Esophagus squamous epithelium (tissue), 4 donors: ENCODE measurements at regions not wholly inside any gene's neighbourhood (a gene's known extent, or its start where the extent isn't known, plus 50 kb on each side); places are given as distances from the start of the nearest gene placed in this dataset.

ENCODE experiments used
- POLR2A ChIP-seq, 4 donors: fragments of 450-650 bp; IDR thresholded peaks; one replicate each; pipeline ENCODE4 v1.6.1; 2017; ENCODE audit warnings: antibody characterized with exemption in 4 of 4, mild to moderate bottlenecking in 4 of 4, moderate library complexity in 3 of 4
- TF ChIP-seq, protein P1 (sequence below), 6 experiments: fragments of 450-650 bp in 4 of 6; fragments of 200-600 bp in 2 of 6; sonication (generic) in 2 of 6; IDR thresholded peaks; one replicate each; pipeline ENCODE4 v1.5.1; 2016 to 2019; ENCODE audit warnings: antibody characterized with exemption in 6 of 6, mild to moderate bottlenecking in 4 of 6, moderate library complexity in 4 of 6

DNA sequence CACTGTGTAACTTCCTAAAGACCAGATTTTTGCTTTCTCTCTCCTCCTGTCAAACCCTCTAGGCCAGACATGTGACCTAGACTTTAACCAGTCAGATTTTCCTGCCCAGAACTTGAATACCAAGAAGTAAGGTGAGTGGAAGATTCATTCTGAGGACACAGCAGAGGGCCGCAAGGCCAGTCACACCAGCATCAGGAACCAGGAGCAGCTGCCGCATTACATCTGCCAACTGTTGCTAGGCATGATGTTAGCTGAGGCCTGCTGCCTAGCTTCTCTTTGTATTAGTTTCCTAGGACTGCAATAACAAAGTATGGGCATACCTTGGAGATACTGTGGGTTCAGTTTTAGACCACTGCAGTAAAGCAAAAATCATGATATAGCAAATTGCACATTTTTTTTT lies 101.9 kb upstream of the BMP4 start:
- TF ChIP-seq POLR2A (IDR thresholded peaks at IDR 0.05) = no peak
- TF ChIP-seq, protein P1, sequence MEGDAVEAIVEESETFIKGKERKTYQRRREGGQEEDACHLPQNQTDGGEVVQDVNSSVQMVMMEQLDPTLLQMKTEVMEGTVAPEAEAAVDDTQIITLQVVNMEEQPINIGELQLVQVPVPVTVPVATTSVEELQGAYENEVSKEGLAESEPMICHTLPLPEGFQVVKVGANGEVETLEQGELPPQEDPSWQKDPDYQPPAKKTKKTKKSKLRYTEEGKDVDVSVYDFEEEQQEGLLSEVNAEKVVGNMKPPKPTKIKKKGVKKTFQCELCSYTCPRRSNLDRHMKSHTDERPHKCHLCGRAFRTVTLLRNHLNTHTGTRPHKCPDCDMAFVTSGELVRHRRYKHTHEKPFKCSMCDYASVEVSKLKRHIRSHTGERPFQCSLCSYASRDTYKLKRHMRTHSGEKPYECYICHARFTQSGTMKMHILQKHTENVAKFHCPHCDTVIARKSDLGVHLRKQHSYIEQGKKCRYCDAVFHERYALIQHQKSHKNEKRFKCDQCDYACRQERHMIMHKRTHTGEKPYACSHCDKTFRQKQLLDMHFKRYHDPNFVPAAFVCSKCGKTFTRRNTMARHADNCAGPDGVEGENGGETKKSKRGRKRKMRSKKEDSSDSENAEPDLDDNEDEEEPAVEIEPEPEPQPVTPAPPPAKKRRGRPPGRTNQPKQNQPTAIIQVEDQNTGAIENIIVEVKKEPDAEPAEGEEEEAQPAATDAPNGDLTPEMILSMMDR (IDR thresholded peaks at IDR 0.05) = no peak
